Tibial nerve (tissue), 4 donors: ENCODE measurements at regions not wholly inside any gene's neighbourhood (a gene's known extent, or its start where the extent isn't known, plus 50 kb on each side); places are given as distances from the start of the nearest gene placed in this dataset.

ENCODE experiments used
- DNase-seq, 2 donors: peaks; one replicate each; pipeline ENCODE4 v3.0.0-alpha.2; 2019; ENCODE audit warnings: low spot score in 2 of 2
- H3K27ac ChIP-seq, 4 donors: fragments of 200-600 bp; sonication (generic) in 3 of 4; one replicate each; pipeline ENCODE4 v1.5.1; 2017 to 2019; ENCODE audit warnings: mild to moderate bottlenecking in 1 of 4
- H3K27me3 ChIP-seq, 2 donors: fragments of 200-600 bp; sonication (generic) in 1 of 2; one replicate each; pipeline versions ENCODE4 v1.5.1 to v1.6.0; 2017 to 2019
- H3K36me3 ChIP-seq, 3 donors: fragments of 200-600 bp; sonication (generic); one replicate each; pipeline ENCODE4 v1.5.1; 2018 to 2019
- H3K4me1 ChIP-seq, 4 donors: fragments of 200-600 bp; sonication (generic) in 3 of 4; one replicate each; pipeline ENCODE4 v1.5.1; 2017 to 2019
- H3K4me3 ChIP-seq, 4 donors: fragments of 200-600 bp; sonication (generic) in 3 of 4; one replicate each; pipeline ENCODE4 v1.5.1; 2017 to 2019; ENCODE audit warnings: mild to moderate bottlenecking in 1 of 4, moderate library complexity in 1 of 4
- H3K9me3 ChIP-seq, 4 donors: fragments of 200-600 bp; sonication (generic) in 3 of 4; one replicate each; pipeline ENCODE4 v1.5.1; 2017 to 2019
- EP300 ChIP-seq, 2 donors: sonication (generic); formaldehyde crosslinking; IDR thresholded peaks; one replicate each; pipeline ENCODE4 v1.6.1; 2017; ENCODE audit warnings: antibody characterized with exemption in 2 of 2, mild to moderate bottlenecking in 1 of 2
- POLR2A ChIP-seq, 2 donors: fragments of 450-650 bp; IDR thresholded peaks; one replicate each; pipeline ENCODE4 v1.6.1; 2017; ENCODE audit warnings: antibody characterized with exemption in 2 of 2, mild to moderate bottlenecking in 2 of 2, moderate library complexity in 2 of 2
- WGBS, 2 donors: methylation state at CpG; one replicate each; pipeline ENCODE4 v1.1.5; 2018; 5-methylcytosine and 5-hydroxymethylcytosine counted together
- TF ChIP-seq, protein P1 (sequence below), 5 experiments: fragments of 200-600 bp in 3 of 5; fragments of 450-650 bp in 2 of 5; sonication (generic) in 3 of 5; IDR thresholded peaks; one replicate each; pipeline ENCODE4 v1.5.1; 2016 to 2019; ENCODE audit warnings: antibody characterized with exemption in 5 of 5, mild to moderate bottlenecking in 3 of 5, moderate library complexity in 2 of 5

DNA sequence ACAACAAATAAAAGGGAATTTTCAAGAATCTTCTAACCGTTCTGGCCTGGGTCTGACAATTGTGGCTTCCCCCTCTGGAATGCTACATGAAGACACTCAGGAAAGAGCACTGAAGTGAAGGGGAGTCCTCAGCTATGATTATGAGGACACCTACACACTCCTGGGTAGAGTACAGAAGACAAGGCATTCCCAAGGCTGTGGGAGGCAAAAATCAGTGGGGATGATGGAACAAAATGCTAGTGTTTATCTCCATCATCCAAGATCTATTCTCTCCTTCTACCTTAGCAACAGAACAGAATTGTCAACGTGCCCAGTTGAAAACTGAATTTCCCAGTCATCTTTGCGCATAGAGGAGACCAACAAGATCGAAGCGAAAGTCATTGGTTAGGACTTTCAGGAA, 130.1 kb upstream of the LARP1 start:
- H3K4me3 ChIP-seq, result no peak overlapping the region
- H3K27ac ChIP-seq, result no peak overlapping the region
- no peaks in the 10 kb centered on the region for H3K27me3 ChIP-seq
- H3K36me3 ChIP-seq, result no peaks in the 10 kb centered on the region
- DNase-seq, result no peak
- no peaks in the 10 kb centered on the region for H3K9me3 ChIP-seq
- H3K4me1 ChIP-seq, result no peaks in the 10 kb centered on the region
- TF ChIP-seq, protein P1, sequence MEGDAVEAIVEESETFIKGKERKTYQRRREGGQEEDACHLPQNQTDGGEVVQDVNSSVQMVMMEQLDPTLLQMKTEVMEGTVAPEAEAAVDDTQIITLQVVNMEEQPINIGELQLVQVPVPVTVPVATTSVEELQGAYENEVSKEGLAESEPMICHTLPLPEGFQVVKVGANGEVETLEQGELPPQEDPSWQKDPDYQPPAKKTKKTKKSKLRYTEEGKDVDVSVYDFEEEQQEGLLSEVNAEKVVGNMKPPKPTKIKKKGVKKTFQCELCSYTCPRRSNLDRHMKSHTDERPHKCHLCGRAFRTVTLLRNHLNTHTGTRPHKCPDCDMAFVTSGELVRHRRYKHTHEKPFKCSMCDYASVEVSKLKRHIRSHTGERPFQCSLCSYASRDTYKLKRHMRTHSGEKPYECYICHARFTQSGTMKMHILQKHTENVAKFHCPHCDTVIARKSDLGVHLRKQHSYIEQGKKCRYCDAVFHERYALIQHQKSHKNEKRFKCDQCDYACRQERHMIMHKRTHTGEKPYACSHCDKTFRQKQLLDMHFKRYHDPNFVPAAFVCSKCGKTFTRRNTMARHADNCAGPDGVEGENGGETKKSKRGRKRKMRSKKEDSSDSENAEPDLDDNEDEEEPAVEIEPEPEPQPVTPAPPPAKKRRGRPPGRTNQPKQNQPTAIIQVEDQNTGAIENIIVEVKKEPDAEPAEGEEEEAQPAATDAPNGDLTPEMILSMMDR (IDR thresholded peaks at IDR 0.05), result no peak
- WGBS, 2 donors, result 79 to 84% methylated on average over 5 of the region's 5 CpGs

DNA sequence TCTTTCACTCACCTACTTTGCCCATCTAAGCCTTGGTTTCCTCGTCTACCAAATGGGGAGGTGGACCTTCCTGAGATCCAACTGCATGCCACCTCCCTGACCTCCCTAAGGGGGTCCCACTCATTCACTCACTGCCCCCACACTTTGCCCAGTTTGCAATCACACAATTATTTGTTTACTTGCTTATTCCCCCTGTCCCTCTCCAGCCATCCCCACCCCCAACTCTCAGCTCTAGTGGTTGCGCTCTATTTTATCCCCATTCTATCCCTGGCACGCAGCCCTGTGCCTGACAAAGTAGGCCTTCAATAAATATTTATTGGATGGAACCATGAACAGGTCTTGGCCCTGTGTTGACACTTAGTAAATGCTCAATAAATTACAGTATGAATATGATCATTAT, 130.8 kb upstream of the LARP1 start:
- 84 to 85% methylated on average over 3 of the region's 3 CpGs for WGBS, 2 donors
- Histone ChIP-seq H3K4me1 (no peaks in the 10 kb centered on the region), H3K27me3 (no peaks in the 10 kb centered on the region), H3K36me3 (no peaks in the 10 kb centered on the region), H3K27ac (no peak overlapping the region), H3K4me3 (no peak overlapping the region), H3K9me3 (no peaks in the 10 kb centered on the region)
- no peak for DNase-seq
- TF ChIP-seq EP300 (IDR thresholded peaks at IDR 0.05) (no peak), POLR2A (IDR thresholded peaks at IDR 0.05) (no peak)
- TF ChIP-seq, protein P1 (IDR thresholded peaks at IDR 0.05), result no peak

DNA sequence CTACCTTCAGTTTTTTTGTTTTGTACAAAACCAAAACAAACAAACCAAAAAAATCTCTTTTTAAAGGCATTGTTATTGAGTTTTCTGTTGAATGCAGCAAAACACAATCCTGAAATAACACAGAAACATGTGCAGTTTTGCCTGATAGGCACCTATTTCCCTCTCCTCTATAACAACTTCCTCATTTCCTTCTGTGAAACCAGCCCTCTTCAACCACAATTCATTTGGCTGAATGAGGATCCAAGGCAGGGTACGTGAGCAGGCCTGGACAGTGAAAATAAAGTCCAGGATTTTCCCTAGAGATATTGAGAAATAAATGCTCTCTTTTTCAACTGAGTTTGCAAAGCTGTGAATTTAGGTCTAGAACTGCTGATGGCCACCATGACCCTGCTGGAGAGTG, 134.8 kb upstream of the LARP1 start:
- WGBS, 2 donors, result 58 to 78% methylated on average over 1 of the region's 1 CpG
- H3K9me3 ChIP-seq, result no peaks in the 10 kb centered on the region
- TF ChIP-seq EP300 (IDR thresholded peaks at IDR 0.05) (no peak), POLR2A (IDR thresholded peaks at IDR 0.05) (no peak)
- TF ChIP-seq, protein P1 (IDR thresholded peaks at IDR 0.05), result no peak
- no peaks in the 10 kb centered on the region for H3K36me3 ChIP-seq
- H3K4me3 ChIP-seq, result no peak overlapping the region
- H3K27me3 ChIP-seq, result no peaks in the 10 kb centered on the region
- no peak overlapping the region for H3K27ac ChIP-seq
- no peak for DNase-seq
- H3K4me1 ChIP-seq, result no peaks in the 10 kb centered on the region

DNA sequence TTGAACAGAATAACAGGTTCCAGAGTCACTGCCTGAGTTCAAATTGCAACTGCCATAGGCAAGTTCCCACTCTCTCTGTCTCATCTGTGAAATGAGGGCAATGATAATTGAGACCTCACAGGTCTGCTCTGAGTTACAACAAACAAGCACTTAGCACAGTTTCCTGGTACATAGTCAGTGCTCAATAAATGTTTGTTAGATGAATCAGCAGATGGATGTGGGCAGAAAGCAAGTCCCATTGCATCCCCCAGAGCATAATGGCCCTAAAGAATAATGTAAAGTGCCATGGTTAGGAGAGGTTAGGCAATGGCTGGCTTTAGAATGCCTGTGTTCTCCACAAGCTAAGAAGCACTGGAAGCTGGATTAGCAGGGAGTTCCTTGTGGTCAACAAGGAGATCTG, 136.5 kb upstream of the LARP1 start:
- Histone ChIP-seq H3K27me3 (peaks cover 0 to 15% of the 10 kb centered on the region in 2 donors), H3K27ac (no peak overlapping the region), H3K36me3 (no peaks in the 10 kb centered on the region), H3K4me3 (no peak overlapping the region), H3K4me1 (no peaks in the 10 kb centered on the region), H3K9me3 (no peaks in the 10 kb centered on the region)
- TF ChIP-seq, protein P1 (IDR thresholded peaks at IDR 0.05), result no peak
- no peak for TF ChIP-seq EP300 (IDR thresholded peaks at IDR 0.05)
- no peak for TF ChIP-seq POLR2A (IDR thresholded peaks at IDR 0.05)
- no peak for DNase-seq

DNA sequence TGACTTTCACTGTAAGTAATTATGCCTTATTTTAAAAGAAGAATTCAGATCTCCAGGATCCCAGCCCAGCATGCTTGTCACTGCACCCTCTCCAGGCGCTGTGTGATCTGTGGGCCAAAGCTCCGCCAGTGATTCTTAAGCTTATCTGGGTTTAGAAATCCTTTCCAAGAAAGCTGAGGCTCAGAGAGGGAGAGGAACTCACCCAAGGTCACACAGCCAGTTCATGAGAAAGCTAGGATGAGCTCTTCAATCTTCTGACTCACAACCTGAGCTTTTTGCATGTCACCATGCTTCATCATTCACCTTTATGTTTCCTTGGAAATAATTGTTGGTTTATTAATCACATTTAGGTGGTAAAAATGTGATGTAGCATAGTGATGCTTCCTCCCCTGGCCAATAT, 136.6 kb upstream of the HAND1 start:
- Histone ChIP-seq H3K9me3 (no peaks in the 10 kb centered on the region), H3K36me3 (no peaks in the 10 kb centered on the region), H3K27me3 (peaks cover 0 to 53% of the 10 kb centered on the region in 2 donors), H3K27ac (no peak overlapping the region), H3K4me1 (peaks cover 0 to 15% (median 10%) of the 10 kb centered on the region in 4 donors), H3K4me3 (no peak overlapping the region)
- no peak for DNase-seq
- TF ChIP-seq, protein P1 (IDR thresholded peaks at IDR 0.05), result no peak
- no peak for TF ChIP-seq POLR2A (IDR thresholded peaks at IDR 0.05)
- no peak for TF ChIP-seq EP300 (IDR thresholded peaks at IDR 0.05)
- 94 to 96% methylated on average over 2 of the region's 2 CpGs for WGBS, 2 donors
